ENCODE measurements at regions not wholly inside any gene's neighbourhood (a gene's known extent, or its start where the extent isn't known, plus 50 kb on each side); places are given as distances from the start of the nearest gene placed in this dataset.

- TF ChIP-seq CTCF (IDR thresholded peaks at IDR 0.05), result no peak
- no peak for TF ChIP-seq POLR2A (IDR thresholded peaks at IDR 0.05)
These were observed 100.1 kb upstream of the DUSP10 start for GRCh38 chr1:221841983-221842335.

Measured in uterus (tissue), 2 donors.